ENCODE measurements at regions not wholly inside any gene's neighbourhood (a gene's known extent, or its start where the extent isn't known, plus 50 kb on each side); places are given as distances from the start of the nearest gene placed in this dataset.

DNA sequence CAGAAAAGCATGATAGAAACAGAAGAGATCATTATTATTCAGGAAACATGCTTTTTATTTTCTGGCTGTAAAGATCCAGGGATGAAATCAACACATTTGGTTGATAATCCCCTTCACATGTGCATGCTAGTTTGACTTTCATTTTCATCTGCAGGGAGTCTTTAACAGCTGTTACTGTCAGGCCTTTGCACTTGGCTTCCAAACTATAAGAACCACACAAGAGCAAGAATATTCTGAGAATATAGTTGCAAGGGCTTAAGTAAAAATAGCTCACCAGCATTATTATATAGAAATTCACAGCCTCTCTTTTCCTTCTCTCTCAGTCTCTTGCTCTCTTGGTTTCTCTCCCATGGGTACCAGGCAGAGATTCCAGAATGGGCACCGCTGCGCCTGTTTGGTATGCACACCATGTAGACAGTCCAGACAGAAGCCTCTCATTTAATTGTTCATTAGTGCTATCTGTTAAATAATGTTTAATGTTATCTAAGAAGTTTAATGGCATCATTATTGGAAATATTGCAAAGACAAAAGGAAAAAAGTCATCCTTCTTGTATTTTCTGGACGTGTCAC, 622.3 kb upstream of the PLXNA2 start:
- DNase-seq = no peak

DNA sequence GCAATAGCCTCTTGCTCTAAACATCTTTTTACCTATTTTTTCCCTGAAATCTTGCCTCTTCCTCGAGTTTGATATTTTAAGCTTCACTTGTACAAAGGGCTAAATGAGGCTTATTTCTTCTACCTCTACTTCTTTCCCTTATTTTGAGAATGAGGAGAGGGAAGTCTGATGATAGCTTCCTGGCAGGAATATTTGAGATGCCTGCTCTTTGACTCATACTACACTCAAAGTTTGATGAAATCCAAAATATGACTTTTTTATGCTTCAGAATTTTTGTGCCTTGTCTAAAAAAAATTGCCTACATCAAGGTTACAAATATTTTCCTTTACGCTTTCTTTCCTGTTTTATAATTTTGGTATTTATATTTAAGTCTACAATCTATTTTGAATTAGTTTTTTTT, 624.4 kb upstream of the PLXNA2 start:
- no peak for DNase-seq

DNA sequence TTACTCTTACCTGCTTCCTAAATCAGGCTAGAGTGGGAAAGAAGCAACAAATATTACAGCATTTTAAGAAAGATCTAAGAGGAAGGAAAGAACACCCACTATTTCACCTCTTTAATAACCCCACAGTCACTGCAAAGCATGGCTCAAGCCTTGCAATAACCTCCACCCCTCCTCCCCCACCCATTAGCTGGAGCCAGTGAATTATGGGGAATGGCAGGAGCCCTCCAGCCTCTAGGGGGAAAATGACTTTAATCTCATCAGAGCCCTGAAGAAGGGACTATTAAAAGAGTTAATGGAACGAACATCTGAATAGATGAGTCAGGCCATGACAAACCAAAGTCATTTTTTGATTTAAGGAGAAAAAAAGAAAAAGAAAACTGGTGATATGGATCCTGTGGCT, 630.7 kb upstream of the PLXNA2 start:
- DNase-seq = no peak

DNA sequence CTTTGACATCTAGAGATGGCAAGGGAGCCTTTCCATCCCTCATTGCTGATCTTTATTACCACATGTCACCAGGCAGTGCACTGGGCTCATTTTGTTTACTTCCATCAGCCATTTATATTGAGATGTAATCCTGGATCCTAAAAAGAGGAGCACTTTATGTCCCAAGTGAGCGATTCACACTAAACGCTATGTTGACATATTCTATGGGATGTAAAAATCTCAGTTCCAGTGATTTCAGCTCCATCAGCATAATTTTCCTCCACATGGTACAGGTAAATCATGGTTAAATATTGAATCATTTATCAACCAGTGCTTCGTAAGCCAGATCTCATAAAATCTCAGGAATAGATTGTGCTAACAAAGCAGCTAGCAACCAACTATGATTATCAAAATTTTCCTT, 634.8 kb upstream of the PLXNA2 start:
- DNase-seq = no peak

DNA sequence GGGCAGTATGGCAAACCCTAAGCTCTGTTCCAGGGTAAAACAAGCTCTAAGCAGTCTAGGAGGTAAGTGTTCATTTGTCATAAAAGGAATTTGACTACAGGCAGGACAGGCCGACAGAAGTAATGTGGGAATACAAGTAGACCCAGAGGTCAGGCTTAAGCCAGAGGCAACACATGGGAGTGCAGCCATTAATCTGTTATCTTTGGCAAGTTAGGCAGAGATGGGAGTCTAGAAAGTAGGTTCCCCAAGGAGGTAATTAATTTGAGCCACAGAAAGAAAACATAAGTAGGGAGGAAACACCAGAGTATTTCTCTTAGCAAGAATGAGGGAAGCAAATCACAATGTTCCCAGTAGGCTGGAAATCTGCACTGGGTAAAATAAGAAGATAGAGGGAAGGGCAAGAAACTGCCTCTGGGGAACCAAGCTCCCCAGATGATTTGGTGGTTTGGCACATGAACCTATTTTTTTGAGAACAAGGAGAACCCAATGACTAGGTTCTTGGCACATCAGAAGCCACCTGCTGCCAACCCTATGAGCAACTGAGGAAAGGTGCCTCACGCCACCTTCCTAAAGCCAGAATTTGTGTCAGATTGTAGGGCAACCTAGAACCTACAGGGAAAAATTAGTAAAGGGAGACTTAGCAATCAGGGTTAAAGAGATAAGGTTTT, 636.4 kb upstream of the PLXNA2 start:
- DNase-seq = no peak

DNA sequence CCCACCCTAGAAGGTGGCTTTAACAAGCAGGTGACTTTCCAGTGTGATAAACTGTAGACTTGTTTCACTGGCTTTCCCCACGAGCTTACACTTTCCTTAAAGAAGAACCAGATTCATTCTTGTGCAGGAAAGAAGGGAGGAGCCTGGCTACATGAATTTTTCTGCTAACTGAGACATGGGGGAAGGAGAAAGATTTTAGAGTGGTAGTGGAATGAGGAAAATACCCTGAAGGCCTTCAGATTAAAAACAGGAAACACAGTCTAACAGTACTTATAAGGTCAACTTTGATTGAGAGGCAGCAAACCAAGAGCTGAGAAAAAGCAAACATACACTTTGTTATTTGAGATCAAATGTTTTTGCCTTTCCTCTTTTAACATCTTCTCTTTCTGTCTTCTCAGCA, 640.9 kb upstream of the PLXNA2 start:
- DNase-seq = no peak

DNA sequence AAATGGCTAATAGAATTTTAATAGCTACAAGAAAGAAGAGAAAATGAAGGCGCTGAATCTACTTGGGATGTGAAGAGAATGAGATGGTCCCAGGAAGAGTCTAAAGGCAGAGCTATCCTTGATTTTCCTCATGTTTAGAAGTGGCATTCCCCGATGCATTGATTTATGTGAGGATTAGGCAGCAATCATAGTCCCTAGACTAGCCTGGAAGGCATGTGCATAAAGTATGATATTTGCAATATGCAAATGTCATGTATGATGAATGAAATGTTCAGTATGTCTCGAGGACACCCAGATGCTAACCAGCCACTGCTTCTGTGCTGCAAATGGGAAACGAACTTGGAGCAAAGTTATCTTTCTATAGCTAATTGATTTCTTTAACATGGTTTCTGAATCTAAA, 641.5 kb upstream of the PLXNA2 start:
- no peak for DNase-seq

DNA sequence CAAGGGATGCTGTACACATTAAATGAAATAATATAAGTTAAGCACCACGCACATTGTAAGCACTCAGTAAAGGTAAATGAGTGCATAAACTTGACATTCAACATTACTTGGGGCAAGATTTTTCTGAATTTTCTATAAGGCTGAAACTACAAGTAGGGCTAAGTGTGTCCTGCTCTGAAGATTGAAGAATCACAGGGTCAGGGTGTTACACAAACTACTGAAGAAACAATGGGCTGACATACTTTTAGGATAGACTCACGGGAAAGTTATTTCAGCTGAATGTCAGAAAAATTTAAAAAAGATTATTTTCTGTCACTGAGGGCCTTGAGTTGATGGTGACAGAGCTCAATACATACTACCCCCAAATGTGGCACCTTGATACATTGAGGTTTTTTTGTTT, 644.2 kb upstream of the PLXNA2 start:
- no peak for DNase-seq

DNA sequence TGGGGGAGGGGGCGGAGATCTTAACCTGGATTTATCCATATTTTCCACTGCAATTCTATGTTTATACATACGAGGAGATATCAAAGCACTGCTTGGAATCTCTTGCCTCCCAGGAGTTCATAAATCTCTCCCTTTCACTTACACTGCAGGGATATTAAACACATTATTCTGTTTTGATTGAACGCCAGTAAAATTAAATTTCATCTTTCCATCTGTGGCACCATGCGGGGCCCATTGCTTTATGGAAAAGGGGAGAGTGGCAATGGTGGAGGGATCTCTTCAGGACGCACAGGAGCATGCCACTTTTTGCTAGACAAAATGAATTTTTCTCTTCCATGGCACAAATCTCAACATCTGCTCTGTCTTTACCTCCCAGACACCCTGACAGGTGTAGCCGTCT, 648.0 kb upstream of the PLXNA2 start:
- DNase-seq = no peak

DNA sequence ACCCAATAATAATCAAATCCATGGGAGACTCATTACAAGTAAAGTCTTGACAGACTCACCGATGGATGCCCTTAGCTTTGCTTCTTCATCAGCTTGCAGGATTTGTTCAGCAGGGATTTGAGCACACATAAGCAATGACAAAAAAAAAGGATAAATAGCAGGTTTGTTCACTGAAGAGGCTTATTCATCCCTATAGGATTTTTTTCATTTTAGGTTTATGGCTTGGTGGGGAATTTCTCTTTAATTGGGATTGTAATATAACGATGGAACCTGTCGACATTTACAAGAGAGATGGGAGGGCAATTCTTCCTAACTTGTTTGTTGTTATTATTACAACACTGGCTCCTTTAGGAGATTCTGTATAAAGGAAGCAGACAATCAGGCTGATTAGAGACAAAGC, 649.1 kb upstream of the PLXNA2 start:
- no peak for DNase-seq

DNA sequence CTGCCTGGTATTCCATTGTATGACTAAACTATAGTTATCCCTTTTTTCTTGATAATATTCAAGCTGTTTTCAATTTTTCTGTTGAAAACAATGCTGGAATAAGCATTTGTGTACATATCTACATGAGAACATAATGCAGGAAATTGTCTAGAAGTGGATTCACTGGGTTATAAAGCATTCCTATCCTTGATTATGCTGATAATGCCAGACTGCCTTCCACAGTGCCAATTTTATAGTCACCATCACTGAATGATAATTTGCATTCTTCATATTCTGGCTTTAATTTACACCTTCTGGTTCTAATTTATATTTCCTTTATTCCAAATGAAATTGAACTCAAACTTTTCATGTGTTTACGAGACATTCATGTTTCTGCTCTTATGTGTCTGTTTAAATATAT, 651.0 kb upstream of the PLXNA2 start:
- no peak for DNase-seq

DNA sequence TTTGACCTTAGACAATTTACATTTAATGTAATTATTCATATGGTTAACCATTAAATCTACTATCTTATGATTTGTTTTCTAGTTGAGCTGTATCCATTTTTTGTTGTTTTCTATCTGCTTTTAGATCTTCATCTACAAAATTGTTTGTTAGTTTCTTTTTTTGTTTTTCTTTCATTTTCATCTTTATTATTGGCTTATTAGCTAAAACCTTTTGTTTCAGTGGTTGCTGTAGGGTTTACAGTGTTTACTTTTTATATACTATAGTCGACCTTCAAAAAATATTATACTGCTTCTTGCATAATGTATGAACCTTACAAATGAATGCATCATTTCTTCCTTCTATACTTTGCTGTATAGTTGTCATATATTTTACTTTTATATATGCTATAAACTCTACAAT, 651.6 kb upstream of the PLXNA2 start:
- no peak for DNase-seq

DNA sequence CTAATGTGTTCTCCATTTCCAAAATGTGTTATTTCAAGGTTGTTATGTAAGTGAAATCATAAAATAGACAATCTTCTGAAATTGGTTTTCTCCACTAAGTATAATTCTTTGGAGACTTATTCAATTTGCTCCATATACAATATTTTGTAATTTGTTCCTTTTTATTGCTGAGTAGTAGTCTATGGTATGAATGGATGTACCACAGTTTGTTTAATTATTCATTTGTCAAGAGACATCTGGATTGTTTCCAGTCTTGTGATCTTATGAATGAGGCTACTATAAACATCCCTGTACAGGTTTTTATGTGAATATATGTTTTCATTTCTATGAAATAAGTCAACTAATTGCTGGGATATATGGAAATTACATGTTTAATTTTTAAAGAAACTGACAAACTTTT, 652.6 kb upstream of the PLXNA2 start:
- DNase-seq = no peak

DNA sequence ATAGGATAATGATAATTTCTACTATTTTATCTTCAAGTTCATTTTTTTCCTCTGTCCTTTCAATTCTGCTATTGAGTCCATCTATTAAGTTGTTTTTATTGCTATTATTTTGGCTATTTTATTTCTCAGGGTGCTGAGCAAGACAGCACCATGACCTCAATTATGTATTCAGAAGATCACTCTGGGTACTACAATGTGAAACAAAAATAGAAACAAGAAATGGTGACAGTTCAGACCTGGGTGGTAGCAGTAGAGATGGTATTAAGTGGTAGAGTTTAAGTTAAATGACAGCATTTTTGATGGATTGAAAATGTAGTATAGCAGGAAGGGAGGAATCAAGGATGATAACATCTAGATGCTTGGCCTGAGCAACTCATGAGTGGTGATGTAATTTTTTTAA, 655.3 kb upstream of the PLXNA2 start:
- no peak for DNase-seq

DNA sequence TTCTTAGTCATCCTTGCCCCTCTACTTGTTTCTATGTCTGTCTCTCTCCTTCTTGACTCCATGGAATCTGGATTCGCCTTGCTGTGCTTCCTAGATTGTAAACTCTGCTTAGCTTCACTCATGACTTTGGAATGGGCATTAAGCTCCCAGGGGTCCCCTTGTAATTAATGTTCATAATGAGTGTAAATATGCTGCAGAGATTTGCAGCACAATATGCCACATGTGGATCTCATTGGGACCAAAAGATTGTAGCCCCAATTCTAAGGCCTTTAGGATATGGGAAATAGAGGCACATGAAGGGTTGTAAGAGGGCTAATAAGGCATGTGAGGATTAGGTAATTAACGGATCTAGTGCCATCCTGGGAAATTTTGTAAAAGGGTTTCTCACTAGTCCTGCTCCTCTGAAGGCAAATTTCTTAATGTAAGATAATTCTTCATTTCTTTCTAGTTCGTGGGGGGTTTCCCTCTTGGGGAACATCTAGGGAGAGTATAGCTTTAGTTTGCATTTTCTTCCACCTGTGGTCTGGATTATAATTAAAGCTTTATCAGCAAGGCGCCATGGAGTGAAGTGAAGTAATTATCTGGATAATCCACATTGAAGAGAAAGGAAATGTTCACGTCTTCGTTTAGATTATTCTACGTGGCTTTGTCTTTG, 659.2 kb upstream of the PLXNA2 start:
- DNase-seq = no peak

DNA sequence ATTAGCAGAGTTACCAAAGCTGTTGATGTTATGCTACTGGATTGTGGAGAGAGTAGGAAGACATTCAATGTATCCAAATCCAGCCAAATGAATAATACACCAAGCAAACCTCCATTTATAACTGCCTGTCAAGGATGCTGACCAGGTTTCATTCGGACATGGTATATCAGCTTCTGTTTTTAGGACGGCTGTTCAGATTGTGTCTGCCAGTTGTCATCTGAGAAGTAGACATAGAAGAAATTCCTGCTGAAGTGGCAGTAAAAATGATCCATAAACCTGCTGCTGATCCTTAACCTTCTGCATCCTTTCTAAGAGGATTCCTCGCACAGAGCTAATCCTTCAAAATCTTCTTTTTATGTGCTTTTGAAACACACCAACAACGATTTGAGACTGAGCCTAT, 663.6 kb upstream of the PLXNA2 start:
- DNase-seq = no peak

DNA sequence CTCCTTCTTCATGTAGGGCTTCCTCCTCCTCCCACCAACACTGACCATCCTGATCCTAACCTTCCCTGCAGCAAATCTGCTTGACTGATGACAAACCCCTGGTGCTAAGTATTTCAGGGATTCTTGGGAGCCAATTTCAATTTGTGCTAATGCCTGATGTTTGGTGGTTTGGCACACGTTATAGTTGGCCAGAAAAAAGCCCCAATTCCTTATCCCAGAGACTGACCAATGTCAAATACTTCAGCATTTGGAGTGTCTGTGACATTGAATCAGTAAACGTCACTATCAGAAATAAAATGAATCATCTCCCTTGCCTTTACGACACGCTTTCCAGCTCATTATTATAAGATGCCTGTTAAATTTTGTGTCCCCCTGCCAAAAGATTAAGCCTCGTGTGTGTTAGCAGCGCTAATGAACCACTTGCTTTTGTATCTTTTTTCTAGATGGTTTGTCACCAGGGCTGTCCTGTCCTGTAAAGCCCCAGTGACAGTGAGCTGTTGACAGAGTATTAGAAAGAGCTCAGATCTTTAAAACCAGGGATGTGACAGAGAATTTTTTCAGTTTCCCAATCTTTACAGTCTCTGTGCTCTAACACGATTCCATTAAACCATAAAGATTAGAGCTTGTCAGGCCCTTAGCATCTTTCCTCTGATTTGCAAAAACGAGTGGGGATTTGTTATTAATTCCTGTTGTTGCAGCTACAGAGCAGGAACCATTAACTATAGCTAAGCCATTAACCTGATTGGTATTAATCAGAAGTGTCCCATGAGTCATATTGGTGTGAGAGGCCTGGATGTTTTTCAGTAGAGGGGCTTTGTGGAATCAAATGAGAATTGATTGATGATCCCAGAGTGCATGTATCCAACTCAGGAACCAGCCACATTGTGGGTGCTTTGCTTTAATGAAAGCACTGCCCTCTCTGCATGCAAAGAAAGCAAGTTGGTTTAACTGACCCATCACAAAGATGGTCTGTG, 665.1 kb upstream of the PLXNA2 start:
- DNase-seq = no peak

DNA sequence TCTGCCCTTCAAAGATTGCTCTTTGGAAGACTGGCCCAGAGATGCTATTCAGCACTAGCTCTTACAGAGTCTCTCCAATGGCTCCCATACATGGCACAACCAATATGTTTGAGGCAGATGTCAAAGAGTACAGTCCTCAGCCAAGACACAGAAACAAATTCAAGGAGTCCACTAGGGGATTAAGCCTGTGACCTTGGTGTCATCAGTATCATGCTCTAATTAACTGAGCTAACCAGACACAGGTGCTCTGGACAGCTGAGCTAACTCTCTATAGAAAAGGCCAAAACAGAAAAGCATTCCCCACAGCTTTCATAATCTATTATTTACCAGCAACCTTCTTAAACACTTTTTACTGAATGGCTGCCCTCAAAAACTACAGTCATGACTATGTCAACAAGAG, 666.0 kb upstream of the PLXNA2 start:
- DNase-seq = no peak

DNA sequence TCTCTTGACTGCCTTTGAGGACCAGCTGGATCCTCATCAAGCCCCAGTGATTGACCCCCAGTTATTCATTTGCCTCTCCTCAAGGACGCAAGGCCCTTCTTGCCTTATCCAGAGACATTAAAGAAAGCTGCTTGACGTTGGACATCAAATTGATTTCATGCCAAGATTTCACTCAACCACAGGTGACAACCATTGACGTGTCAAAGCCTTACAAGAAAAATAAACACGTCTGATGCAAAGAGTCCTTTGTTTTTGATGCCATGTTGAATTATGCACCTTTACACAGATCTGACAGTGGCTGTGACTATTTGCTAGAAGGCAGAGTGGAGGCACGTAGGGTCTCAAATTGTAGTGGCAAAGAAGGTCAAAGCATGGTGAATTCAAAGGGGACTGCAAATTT, 666.2 kb upstream of the CAMK1G start:
- DNase-seq = no peak

DNA sequence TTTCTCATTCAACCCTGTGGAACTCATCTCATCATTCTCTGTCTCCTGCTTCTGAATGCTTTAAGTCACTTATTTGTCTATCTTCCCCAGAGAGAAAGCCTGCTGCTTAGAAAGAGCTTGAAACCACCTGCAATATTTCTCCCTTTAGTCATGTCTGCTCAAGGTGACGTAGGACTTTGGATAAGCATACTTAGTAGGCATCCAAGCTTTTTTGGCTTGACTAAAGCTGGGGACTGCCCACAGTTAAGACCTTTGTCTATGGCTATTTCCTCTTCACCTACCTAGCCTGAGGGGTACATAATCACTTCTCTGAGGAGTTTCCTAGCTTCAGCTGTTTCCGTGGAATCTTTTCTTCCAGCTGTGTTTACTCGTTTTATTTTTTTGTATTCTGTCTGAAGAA, 665.8 kb upstream of the CAMK1G start:
- DNase-seq = peak; percentile 54

DNA sequence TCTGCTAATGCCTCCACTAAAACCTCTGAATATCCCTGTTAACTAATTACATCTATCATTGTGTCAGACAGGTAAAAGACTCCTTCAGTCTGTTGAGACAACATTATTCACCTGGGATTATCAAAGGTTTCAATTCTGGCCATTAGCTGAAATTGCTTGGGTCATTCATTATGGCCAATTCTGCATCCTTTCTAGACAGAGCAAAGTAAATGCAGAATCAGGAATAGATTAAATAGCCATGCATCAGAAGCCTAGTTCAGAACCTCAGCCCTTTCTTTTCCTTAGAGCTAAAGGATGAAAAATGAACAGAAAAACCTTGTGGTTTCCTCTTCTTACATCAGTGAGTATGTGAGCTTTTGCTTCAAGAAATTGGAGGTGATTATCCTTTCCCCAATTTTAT, 665.4 kb upstream of the CAMK1G start:
- DNase-seq = no peak

DNA sequence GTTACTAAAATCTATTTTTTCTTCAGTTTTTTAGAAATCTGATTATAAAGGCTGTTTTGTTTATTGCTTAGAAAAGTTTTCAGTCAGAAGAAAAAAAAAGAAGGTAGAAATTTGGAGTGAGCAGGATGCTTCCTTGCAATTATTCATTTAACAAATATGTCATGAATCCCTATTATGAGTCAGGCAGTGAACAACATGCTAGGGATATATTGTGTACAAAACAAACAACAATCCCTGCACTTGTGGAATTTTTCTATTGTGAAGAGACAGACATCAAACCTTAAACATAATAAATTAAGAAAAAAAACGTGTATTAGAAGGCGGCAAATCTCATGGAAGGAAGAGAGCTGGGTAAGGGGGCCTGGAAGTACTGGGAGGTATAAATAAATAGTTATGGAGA, 664.1 kb upstream of the CAMK1G start:
- DNase-seq = no peak

DNA sequence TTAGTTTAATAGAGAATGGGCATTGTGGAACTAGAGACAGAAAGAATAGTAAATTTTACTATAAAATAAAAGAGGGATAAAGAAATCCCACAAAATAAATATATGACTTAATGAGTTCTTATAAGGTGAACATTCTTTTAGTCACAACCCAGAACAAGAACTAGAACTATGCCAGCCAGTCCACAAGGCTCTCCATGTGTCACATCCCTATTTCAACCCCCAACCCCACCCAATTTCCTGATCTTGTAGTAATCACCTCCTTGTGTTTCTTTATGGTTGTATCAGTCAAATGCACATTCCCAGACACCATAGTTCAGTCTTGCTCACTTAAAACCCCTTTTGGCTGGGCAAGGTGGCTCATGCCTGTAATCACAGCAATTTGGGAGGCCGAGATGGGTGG, 662.3 kb upstream of the CAMK1G start:
- no peak for DNase-seq

DNA sequence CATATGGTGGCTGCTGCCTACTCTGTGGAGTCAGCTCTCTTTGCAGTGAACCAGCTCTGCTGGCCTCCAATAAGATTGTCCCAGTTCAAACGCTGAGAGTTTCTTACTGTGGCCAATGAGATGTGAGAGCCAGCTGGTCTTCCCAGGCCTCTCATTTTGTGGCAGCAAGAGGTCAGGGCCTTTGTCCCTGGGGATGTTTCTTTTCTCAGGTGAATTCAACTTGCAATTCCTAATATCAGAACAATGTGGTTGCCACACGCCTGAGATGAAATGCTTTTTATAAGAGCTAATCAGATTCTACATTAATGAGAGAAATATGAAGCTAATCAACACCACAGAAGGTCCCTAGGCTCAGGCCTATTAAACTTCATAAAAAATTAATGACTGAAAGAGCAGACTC, 660.1 kb upstream of the CAMK1G start:
- no peak for DNase-seq

Measured in islet precursor cell (in vitro differentiated cells).